GM23338 (cell line): ENCODE measurements at regions not wholly inside any gene's neighbourhood (a gene's known extent, or its start where the extent isn't known, plus 50 kb on each side); places are given as distances from the start of the nearest gene placed in this dataset.

Source experiments
- ATAC-seq: fragments of 200-7000 bp; cut with Tn5 transposase; 3 replicates; pipeline ENCODE4 v1.9.1; 2020
- DNase-seq: peaks from one replicate; pipeline ENCODE4 v3.0.0-alpha.2; 2015; ENCODE audit warnings: low spot score
- H2AFZ ChIP-seq: fragments of 200-600 bp; sonication (generic); 2 replicates; pipeline ENCODE4 v1.8.0; 2016; ENCODE audit warnings: antibody characterized with exemption, mild to moderate bottlenecking, moderate library complexity
- H3F3A ChIP-seq: fragments of 200-600 bp; sonication (generic); replicated peaks from 2 replicates; pipeline ENCODE4 v1.8.0; 2017; ENCODE audit warnings: antibody characterized with exemption, mixed run types, low read depth
- H3K27ac ChIP-seq: fragments of 200-600 bp; sonication (generic); 2 replicates; pipeline ENCODE4 v1.6.1; 2016; ENCODE audit warnings: low read depth
- H3K27me3 ChIP-seq: fragments of 200-600 bp; sonication (generic); 2 replicates; pipeline ENCODE4 v1.8.0; 2016; ENCODE audit warnings: mild to moderate bottlenecking, mixed run types, moderate library complexity; ENCODE audit not compliant: insufficient read depth
- H3K36me3 ChIP-seq: fragments of 200-600 bp; sonication (generic); 2 replicates; pipeline ENCODE4 v1.8.0; 2016; ENCODE audit warnings: mild to moderate bottlenecking; ENCODE audit not compliant: insufficient read depth
- H3K4me1 ChIP-seq: fragments of 200-600 bp; sonication (generic); 2 replicates; pipeline ENCODE4 v1.8.0; 2016; ENCODE audit warnings: mild to moderate bottlenecking, moderate library complexity; ENCODE audit not compliant: insufficient read depth
- H3K4me2 ChIP-seq: fragments of 200-600 bp; sonication (generic); 2 replicates; pipeline ENCODE4 v1.7.1; 2017; ENCODE audit warnings: mixed run types
- H3K4me3 ChIP-seq: fragments of 200-600 bp; sonication (generic); 2 replicates; pipeline ENCODE4 v1.6.1; 2016; ENCODE audit warnings: mixed run types
- H3K79me2 ChIP-seq: fragments of 200-600 bp; sonication (generic); replicated peaks from 2 replicates; pipeline ENCODE4 v1.8.0; 2017; ENCODE audit warnings: mild to moderate bottlenecking; ENCODE audit not compliant: insufficient read depth
- H3K9me2 ChIP-seq: fragments of 200-600 bp; sonication (generic); 2 replicates; pipeline ENCODE4 v1.8.0; 2017; ENCODE audit not compliant: insufficient read depth
- H4K20me1 ChIP-seq: fragments of 200-600 bp; sonication (generic); replicated peaks from 2 replicates; pipeline ENCODE4 v1.8.0; 2017; ENCODE audit warnings: mild to moderate bottlenecking; ENCODE audit not compliant: insufficient read depth
- H3K27ac Mint-ChIP-seq: 2 replicates; pipeline ENCODE4 v1.8.0; 2020; ENCODE audit warnings: inconsistent platforms, mild to moderate bottlenecking, moderate library complexity, mixed read lengths
- H3K27me3 Mint-ChIP-seq: 3 replicates; pipeline ENCODE4 v1.8.0; 2022; ENCODE audit warnings: low read depth, mild to moderate bottlenecking, moderate library complexity, mixed read lengths, inconsistent platforms; ENCODE audit not compliant: insufficient read depth, poor library complexity
- H3K36me3 Mint-ChIP-seq: 3 replicates; pipeline ENCODE4 v1.8.0; 2021; ENCODE audit warnings: low read depth, mild to moderate bottlenecking, inconsistent platforms, moderate library complexity, mixed read lengths
- H3K4me1 Mint-ChIP-seq: 3 replicates; pipeline ENCODE4 v1.8.0; 2020; ENCODE audit warnings: mild to moderate bottlenecking, inconsistent platforms, mixed read lengths
- H3K4me3 Mint-ChIP-seq: 3 replicates; pipeline ENCODE4 v1.8.0; 2021; ENCODE audit warnings: moderate library complexity, mild to moderate bottlenecking, inconsistent platforms, mixed read lengths
- H3K9me3 Mint-ChIP-seq: 3 replicates; pipeline ENCODE4 v1.8.0; 2020; ENCODE audit warnings: moderate library complexity, mild to moderate bottlenecking, inconsistent platforms, mixed read lengths
- CREB1 ChIP-seq: fragments of 250-450 bp; sonication (Bioruptor Pico); IDR thresholded peaks from 2 replicates; pipeline ENCODE4 v1.5.0; 2020; ENCODE audit warnings: low read depth, mild to moderate bottlenecking, moderate library complexity
- EZH2 ChIP-seq: fragments of 200-600 bp; sonication (generic); IDR thresholded peaks from one replicate; pipeline ENCODE4 v1.8.0; 2017; ENCODE audit warnings: antibody characterized with exemption, mild to moderate bottlenecking, low read depth; ENCODE audit not compliant: unreplicated experiment
- EZH2phosphoT487 ChIP-seq: fragments of 200-600 bp; sonication (generic); IDR thresholded peaks from one replicate; pipeline ENCODE4 v1.8.1; 2018; ENCODE audit warnings: antibody characterized with exemption; ENCODE audit not compliant: unreplicated experiment
- JUNB ChIP-seq: IDR thresholded peaks from one replicate; pipeline ENCODE4 v1.6.1; 2016; ENCODE audit warnings: antibody characterized with exemption; ENCODE audit not compliant: unreplicated experiment
- NANOG ChIP-seq: IDR thresholded peaks from 2 replicates; pipeline ENCODE4 v1.6.1; 2016; ENCODE audit warnings: antibody characterized with exemption, borderline replicate concordance
- POLR2AphosphoS5 ChIP-seq: IDR thresholded peaks from 2 replicates; pipeline ENCODE4 v1.6.1; 2016; ENCODE audit warnings: antibody characterized with exemption, low read depth
- STAT1 ChIP-seq: IDR thresholded peaks from one replicate; pipeline ENCODE4 v1.6.1; 2016; ENCODE audit warnings: antibody characterized with exemption; ENCODE audit not compliant: unreplicated experiment
- ZNF114 ChIP-seq: fragments of 250-450 bp; sonication (Bioruptor Pico); IDR thresholded peaks from 2 replicates; pipeline ENCODE4 v1.5.0; 2020; ENCODE audit warnings: mild to moderate bottlenecking, moderate library complexity
- ZNF331 ChIP-seq: fragments of 250-450 bp; sonication (Bioruptor Pico); IDR thresholded peaks from 2 replicates; pipeline ENCODE4 v1.5.0; 2020; ENCODE audit warnings: low read depth, mild to moderate bottlenecking, moderate library complexity
- ZNF462 ChIP-seq: fragments of 250-450 bp; sonication (Bioruptor Pico); IDR thresholded peaks from 2 replicates; pipeline ENCODE4 v1.5.0; 2020; ENCODE audit warnings: mild to moderate bottlenecking, moderate library complexity
- TF ChIP-seq, protein P1 (sequence below), 2 experiments: fragments of 200-600 bp in 1 of 2; sonication (generic) in 1 of 2; conservative IDR thresholded peaks; 2 replicates each; pipeline versions ENCODE4 v1.5.1 to v1.6.1; 2016 to 2017; ENCODE audit warnings: antibody characterized with exemption in 2 of 2, low read depth in 2 of 2, mild to moderate bottlenecking in 2 of 2, moderate library complexity in 1 of 2
- TF ChIP-seq, protein P2 (sequence below): IDR thresholded peaks from one replicate; pipeline ENCODE4 v1.6.1; 2018; ENCODE audit warnings: antibody characterized with exemption; ENCODE audit not compliant: unreplicated experiment
- TF ChIP-seq, protein P3 (sequence below): IDR thresholded peaks from 2 replicates; pipeline ENCODE4 v1.6.1; 2016; ENCODE audit warnings: antibody characterized with exemption

- H3K4me2 ChIP-seq = no peak overlapping the region
- no peaks in the 10 kb centered on the region for H3K79me2 ChIP-seq
- H4K20me1 ChIP-seq = no peaks in the 10 kb centered on the region
- Mint-ChIP-seq H3K4me3 (no peak overlapping the region), H3K27me3 (no peaks in the 10 kb centered on the region), H3K36me3 (0 out of 3 replicates have a peak, but pooled peaks cover 3% of the 10 kb centered on the region), H3K27ac (no peak overlapping the region), H3K9me3 (peaks cover 17% of the 10 kb centered on the region), H3K4me1 (no peaks in the 10 kb centered on the region)
- no peak overlapping the region for H3K4me3 ChIP-seq
- H3K36me3 ChIP-seq = no peaks in the 10 kb centered on the region
- ATAC-seq = no peak
- no peak overlapping the region for H3K27ac ChIP-seq
- TF ChIP-seq POLR2AphosphoS5 (no peak), CREB1 (CRISPR knock-in tag) (no peak), STAT1 (no peak), ZNF462 (CRISPR knock-in tag) (no peak), ZNF114 (CRISPR knock-in tag) (no peak), EZH2 (no peak), NANOG (no peak), ZNF331 (CRISPR knock-in tag) (no peak), EZH2phosphoT487 (no peak), JUNB (no peak)
- TF ChIP-seq, protein P1, sequence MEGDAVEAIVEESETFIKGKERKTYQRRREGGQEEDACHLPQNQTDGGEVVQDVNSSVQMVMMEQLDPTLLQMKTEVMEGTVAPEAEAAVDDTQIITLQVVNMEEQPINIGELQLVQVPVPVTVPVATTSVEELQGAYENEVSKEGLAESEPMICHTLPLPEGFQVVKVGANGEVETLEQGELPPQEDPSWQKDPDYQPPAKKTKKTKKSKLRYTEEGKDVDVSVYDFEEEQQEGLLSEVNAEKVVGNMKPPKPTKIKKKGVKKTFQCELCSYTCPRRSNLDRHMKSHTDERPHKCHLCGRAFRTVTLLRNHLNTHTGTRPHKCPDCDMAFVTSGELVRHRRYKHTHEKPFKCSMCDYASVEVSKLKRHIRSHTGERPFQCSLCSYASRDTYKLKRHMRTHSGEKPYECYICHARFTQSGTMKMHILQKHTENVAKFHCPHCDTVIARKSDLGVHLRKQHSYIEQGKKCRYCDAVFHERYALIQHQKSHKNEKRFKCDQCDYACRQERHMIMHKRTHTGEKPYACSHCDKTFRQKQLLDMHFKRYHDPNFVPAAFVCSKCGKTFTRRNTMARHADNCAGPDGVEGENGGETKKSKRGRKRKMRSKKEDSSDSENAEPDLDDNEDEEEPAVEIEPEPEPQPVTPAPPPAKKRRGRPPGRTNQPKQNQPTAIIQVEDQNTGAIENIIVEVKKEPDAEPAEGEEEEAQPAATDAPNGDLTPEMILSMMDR (conservative IDR thresholded peaks at IDR 0.05; ENCODE audit: low read depth in 2 of 2) = no peak
- TF ChIP-seq, protein P2, sequence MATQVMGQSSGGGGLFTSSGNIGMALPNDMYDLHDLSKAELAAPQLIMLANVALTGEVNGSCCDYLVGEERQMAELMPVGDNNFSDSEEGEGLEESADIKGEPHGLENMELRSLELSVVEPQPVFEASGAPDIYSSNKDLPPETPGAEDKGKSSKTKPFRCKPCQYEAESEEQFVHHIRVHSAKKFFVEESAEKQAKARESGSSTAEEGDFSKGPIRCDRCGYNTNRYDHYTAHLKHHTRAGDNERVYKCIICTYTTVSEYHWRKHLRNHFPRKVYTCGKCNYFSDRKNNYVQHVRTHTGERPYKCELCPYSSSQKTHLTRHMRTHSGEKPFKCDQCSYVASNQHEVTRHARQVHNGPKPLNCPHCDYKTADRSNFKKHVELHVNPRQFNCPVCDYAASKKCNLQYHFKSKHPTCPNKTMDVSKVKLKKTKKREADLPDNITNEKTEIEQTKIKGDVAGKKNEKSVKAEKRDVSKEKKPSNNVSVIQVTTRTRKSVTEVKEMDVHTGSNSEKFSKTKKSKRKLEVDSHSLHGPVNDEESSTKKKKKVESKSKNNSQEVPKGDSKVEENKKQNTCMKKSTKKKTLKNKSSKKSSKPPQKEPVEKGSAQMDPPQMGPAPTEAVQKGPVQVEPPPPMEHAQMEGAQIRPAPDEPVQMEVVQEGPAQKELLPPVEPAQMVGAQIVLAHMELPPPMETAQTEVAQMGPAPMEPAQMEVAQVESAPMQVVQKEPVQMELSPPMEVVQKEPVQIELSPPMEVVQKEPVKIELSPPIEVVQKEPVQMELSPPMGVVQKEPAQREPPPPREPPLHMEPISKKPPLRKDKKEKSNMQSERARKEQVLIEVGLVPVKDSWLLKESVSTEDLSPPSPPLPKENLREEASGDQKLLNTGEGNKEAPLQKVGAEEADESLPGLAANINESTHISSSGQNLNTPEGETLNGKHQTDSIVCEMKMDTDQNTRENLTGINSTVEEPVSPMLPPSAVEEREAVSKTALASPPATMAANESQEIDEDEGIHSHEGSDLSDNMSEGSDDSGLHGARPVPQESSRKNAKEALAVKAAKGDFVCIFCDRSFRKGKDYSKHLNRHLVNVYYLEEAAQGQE = no peak
- TF ChIP-seq, protein P3, sequence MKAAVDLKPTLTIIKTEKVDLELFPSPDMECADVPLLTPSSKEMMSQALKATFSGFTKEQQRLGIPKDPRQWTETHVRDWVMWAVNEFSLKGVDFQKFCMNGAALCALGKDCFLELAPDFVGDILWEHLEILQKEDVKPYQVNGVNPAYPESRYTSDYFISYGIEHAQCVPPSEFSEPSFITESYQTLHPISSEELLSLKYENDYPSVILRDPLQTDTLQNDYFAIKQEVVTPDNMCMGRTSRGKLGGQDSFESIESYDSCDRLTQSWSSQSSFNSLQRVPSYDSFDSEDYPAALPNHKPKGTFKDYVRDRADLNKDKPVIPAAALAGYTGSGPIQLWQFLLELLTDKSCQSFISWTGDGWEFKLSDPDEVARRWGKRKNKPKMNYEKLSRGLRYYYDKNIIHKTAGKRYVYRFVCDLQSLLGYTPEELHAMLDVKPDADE = no peak
- H3K9me2 ChIP-seq = no peaks in the 10 kb centered on the region
- H3F3A ChIP-seq = no peaks in the 10 kb centered on the region
- H3K4me1 ChIP-seq = no peaks in the 10 kb centered on the region
- H2AFZ ChIP-seq = no peak overlapping the region
- DNase-seq = no peak
- H3K27me3 ChIP-seq = no peaks in the 10 kb centered on the region
Observed at GRCh38 chrX:147351644-147352043, 537.1 kb upstream of the CXorf51A start.
